Ishikawa (cell line): ENCODE measurements at regions not wholly inside any gene's neighbourhood (a gene's known extent, or its start where the extent isn't known, plus 50 kb on each side); places are given as distances from the start of the nearest gene placed in this dataset.

ENCODE experiments used
- CREB1 ChIP-seq: IDR thresholded peaks from 2 replicates; pipeline ENCODE4 v1.6.1; 2012; ENCODE audit warnings: low read depth
- TCF12 ChIP-seq: IDR thresholded peaks from 2 replicates; pipeline ENCODE4 v1.6.1; 2012; ENCODE audit warnings: low read depth

- TF ChIP-seq TCF12 = no peak
- TF ChIP-seq CREB1 = no peak
Measured at GRCh38 chr7:113338071-113338696, 219.8 kb upstream of the SMIM30 start.
